ENCODE measurements at regions not wholly inside any gene's neighbourhood (a gene's known extent, or its start where the extent isn't known, plus 50 kb on each side); places are given as distances from the start of the nearest gene placed in this dataset.

DNA sequence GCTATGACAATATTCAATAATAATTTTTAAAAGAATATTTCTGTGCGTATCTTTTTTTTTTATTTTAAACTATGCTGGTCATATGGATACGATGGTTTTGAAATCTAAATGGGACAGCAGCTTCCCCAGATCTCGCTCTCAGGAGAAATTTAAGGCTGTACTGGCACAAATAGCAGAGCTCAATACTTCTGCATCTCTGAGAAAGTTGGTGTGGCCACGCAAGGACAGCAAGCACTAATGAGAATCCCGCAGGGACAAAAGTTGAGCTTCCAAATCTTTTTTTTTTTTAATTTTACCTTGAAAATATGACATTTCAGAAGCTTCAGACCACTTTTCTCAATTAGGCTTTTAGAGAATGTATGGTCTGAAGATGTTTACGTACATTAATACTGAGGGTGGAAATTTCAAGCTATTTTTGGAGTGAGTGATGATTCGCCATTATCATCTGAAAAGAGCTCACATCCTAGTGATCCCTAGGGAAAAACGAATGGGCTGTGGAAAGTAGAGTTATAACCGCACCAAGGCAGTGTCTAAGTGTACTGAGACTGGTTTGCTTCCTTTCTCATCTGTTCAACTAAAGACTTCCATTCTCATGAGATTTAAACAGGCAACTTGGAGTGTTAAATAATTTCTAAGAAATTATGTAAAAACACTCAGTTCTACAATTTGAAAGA, 840.0 kb downstream of the C6orf118 start:
- Histone ChIP-seq H3K27me3 (no peaks in the 10 kb centered on the region), H3K4me1 (no peaks in the 10 kb centered on the region), H3K27ac (no peak overlapping the region), H3K9me3 (no peaks in the 10 kb centered on the region), H3K4me3 (no peak overlapping the region), H3K36me3 (no peaks in the 10 kb centered on the region)
- ATAC-seq (no peak), DNase-seq (no peak)
- intact Hi-C loops (cut with DNase I), result no loop called here
- TF ChIP-seq, protein P1, sequence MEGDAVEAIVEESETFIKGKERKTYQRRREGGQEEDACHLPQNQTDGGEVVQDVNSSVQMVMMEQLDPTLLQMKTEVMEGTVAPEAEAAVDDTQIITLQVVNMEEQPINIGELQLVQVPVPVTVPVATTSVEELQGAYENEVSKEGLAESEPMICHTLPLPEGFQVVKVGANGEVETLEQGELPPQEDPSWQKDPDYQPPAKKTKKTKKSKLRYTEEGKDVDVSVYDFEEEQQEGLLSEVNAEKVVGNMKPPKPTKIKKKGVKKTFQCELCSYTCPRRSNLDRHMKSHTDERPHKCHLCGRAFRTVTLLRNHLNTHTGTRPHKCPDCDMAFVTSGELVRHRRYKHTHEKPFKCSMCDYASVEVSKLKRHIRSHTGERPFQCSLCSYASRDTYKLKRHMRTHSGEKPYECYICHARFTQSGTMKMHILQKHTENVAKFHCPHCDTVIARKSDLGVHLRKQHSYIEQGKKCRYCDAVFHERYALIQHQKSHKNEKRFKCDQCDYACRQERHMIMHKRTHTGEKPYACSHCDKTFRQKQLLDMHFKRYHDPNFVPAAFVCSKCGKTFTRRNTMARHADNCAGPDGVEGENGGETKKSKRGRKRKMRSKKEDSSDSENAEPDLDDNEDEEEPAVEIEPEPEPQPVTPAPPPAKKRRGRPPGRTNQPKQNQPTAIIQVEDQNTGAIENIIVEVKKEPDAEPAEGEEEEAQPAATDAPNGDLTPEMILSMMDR (IDR thresholded peaks at IDR 0.05), result no peak

DNA sequence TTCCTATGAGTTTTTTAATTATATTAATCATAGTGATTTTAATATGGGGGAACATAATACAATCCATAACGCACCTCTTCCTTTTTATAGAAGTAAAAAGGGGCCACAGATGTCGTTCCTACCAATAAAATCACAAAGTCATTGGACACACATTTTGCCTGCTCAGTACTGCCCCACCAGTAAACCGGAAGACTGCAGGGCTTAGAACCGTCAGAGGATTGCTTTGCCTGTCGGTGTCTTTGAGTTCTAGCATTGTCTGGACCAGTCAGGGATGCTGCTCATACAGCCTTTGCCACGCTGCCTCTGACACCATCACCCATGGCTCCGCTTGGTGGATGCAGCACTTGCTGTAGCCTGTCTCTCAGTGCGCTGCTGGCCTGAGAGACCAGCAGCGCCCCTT, 853.6 kb downstream of the C6orf118 start:
- intact Hi-C loops (cut with DNase I), result no loop called here
- ATAC-seq, result no peak
- no peaks in the 10 kb centered on the region for H3K27me3 ChIP-seq

DNA sequence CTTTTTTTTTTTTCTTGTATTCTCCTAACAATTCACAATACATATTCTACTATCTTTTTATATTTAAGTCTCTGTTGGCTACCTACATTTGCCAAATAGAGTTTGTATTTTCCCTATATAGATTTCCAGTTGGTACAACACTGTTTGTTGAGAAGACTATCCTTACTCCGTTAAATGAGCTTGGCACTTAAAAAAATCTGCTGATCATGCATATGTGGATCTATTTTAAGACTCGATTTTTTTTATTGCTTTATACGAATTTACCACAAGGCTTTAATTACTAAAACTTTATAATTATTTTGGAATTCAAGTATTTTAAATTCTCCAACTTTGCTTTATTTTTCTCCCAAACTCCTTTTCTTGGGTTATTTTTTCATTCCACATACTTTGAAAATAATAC, 855.6 kb downstream of the C6orf118 start:
- DNase-seq (no peak), ATAC-seq (no peak)
- no peaks in the 10 kb centered on the region for H3K27me3 ChIP-seq
- H3K4me3 ChIP-seq, result no peak overlapping the region
- no peak overlapping the region for H3K27ac ChIP-seq
- H3K9me3 ChIP-seq, result no peaks in the 10 kb centered on the region
- H3K36me3 ChIP-seq, result no peaks in the 10 kb centered on the region
- intact Hi-C loops (cut with DNase I), result no loop called here
- TF ChIP-seq, protein P1 (IDR thresholded peaks at IDR 0.05), result no peak
- H3K4me1 ChIP-seq, result no peaks in the 10 kb centered on the region

More for the DNA sequence above, 853.6 kb downstream of the C6orf118 start:
- DNase-seq, result no peak
- no peak overlapping the region for H3K27ac ChIP-seq
- no peak overlapping the region for H3K4me3 ChIP-seq
- H3K9me3 ChIP-seq, result no peaks in the 10 kb centered on the region
- H3K4me1 ChIP-seq, result no peaks in the 10 kb centered on the region
- TF ChIP-seq, protein P1 (IDR thresholded peaks at IDR 0.05), result no peak
- no peaks in the 10 kb centered on the region for H3K36me3 ChIP-seq

DNA sequence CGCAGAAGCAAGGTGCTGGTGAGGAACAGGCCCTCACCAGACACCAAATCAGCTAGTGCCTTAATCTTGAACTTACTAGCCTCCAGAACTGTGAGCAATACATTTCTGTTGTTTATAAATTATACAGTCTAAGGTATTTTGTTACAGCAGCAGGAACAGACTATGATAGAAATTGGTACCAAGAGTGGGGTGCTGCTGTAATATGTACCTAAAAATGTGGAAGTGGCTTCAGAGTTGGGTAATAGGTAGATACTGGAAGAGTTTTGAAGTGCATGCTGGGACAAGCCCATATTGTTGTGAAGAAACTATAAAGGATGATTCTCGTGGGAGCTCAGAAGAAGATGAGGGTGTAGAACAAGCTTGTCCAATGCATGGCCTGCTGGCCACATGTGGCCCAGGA, 866.8 kb downstream of the C6orf118 start:
- H3K9me3 ChIP-seq, result no peaks in the 10 kb centered on the region
- no peaks in the 10 kb centered on the region for H3K27me3 ChIP-seq
- intact Hi-C loops (cut with DNase I), result no loop called here
- no peaks in the 10 kb centered on the region for H3K36me3 ChIP-seq
- no peak for ATAC-seq
- no peak overlapping the region for H3K27ac ChIP-seq
- no peaks in the 10 kb centered on the region for H3K4me1 ChIP-seq
- no peak for DNase-seq
- no peak overlapping the region for H3K4me3 ChIP-seq
- TF ChIP-seq, protein P1 (IDR thresholded peaks at IDR 0.05), result no peak

DNA sequence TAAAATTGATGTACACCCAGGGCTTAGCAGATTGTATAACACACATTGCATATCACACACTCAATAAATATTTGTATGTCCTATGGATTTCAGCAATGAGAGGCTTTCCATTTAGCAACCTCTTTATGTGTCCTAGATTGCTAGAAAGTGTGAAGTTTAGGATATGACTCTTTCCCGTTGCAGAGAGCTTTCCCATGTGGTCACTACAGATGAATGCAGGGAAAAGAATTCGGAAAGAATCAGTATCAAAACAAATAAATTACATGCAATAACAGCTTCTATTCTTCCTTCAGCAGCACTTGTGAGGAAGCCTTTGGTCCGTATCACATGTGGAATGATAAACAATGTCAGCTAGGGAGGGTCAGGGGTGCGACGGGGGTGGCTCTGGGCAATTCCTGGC, 870.1 kb downstream of the C6orf118 start:
- Histone ChIP-seq H3K4me3 (no peak overlapping the region), H3K9me3 (no peaks in the 10 kb centered on the region), H3K27ac (no peak overlapping the region), H3K27me3 (no peaks in the 10 kb centered on the region), H3K36me3 (no peaks in the 10 kb centered on the region), H3K4me1 (no peaks in the 10 kb centered on the region)
- DNase-seq (no peak), ATAC-seq (no peak)
- intact Hi-C loops (cut with DNase I), result no loop called here
- TF ChIP-seq, protein P1 (IDR thresholded peaks at IDR 0.05), result no peak

DNA sequence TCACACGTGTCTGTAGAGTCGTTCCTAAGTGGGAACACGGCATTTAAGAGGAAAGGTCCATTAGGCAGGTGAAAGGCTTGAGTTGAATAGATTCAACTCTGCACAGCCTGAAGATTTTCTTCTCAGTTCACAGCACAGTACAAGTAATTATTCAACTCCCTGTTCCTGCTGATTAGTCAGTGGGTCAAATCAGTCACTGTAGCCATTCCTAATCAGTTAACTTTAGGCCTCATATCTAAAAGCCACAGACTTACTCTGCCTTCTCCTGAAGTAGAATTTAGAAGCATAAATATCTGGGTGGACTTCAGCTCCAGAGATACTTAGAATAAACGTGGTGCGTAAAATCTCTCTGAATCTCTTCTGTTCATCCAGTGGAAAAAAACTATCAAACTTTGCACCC, 872.4 kb downstream of the C6orf118 start:
- TF ChIP-seq, protein P1 (IDR thresholded peaks at IDR 0.05), result no peak
- no peaks in the 10 kb centered on the region for H3K36me3 ChIP-seq
- no peaks in the 10 kb centered on the region for H3K4me1 ChIP-seq
- DNase-seq, result no peak
- H3K9me3 ChIP-seq, result no peaks in the 10 kb centered on the region
- intact Hi-C loops (cut with DNase I), result no loop called here
- no peak overlapping the region for H3K27ac ChIP-seq
- ATAC-seq, result no peak
- no peak overlapping the region for H3K4me3 ChIP-seq
- no peaks in the 10 kb centered on the region for H3K27me3 ChIP-seq
